AG09319 (cell line): ENCODE measurements at regions not wholly inside any gene's neighbourhood (a gene's known extent, or its start where the extent isn't known, plus 50 kb on each side); places are given as distances from the start of the nearest gene placed in this dataset.

Source experiments
- DNase-seq: peaks from one replicate; pipeline ENCODE4 v3.0.0-alpha.2; 2010; ENCODE audit warnings: low read depth; ENCODE audit errors: extremely low read depth
- CTCF ChIP-seq: IDR thresholded peaks from 2 replicates; pipeline ENCODE4 v1.5.1; 2011; ENCODE audit warnings: low read depth, mild to moderate bottlenecking, inconsistent platforms, low read length, moderate library complexity

GRCh38 chr16:77002644-77003043 is 188.3 kb upstream of the MON1B start:
- DNase-seq = no peak
- no peak for TF ChIP-seq CTCF

- no peak for TF ChIP-seq CTCF
- DNase-seq = no peak
These were observed 181.5 kb upstream of the MON1B start for GRCh38 chr16:77009453-77009852.

GRCh38 chr16:77014441-77014840 is 176.5 kb upstream of the MON1B start:
- no peak for DNase-seq
- no peak for TF ChIP-seq CTCF

GRCh38 chr16:77030600-77030999 is 160.4 kb upstream of the MON1B start:
- no peak for TF ChIP-seq CTCF
- no peak for DNase-seq

- no peak for DNase-seq
- no peak for TF ChIP-seq CTCF
These were observed 157.5 kb upstream of the MON1B start for GRCh38 chr16:77033516-77033915.

- no peak for TF ChIP-seq CTCF
- DNase-seq = no peak
These were observed 155.6 kb upstream of the MON1B start for GRCh38 chr16:77035361-77035760.

GRCh38 chr16:77037696-77038347 is 153.2 kb upstream of the MON1B start:
- TF ChIP-seq CTCF = no peak
- DNase-seq = no peak
